Loucy (cell line): ENCODE measurements at regions not wholly inside any gene's neighbourhood (a gene's known extent, or its start where the extent isn't known, plus 50 kb on each side); places are given as distances from the start of the nearest gene placed in this dataset.

Source experiments
- EZH2phosphoT487 ChIP-seq: fragments of 200-600 bp; IDR thresholded peaks from 2 replicates; pipeline ENCODE4 v1.6.1; 2018; ENCODE audit warnings: antibody characterized with exemption, mild to moderate bottlenecking, moderate library complexity, borderline replicate concordance
- TF ChIP-seq, protein P1 (sequence below): fragments of 200-600 bp; sonication (generic); conservative IDR thresholded peaks from 2 replicates; pipeline ENCODE4 v1.5.1; 2014; ENCODE audit warnings: mild to moderate bottlenecking, antibody characterized with exemption, low read length

DNA sequence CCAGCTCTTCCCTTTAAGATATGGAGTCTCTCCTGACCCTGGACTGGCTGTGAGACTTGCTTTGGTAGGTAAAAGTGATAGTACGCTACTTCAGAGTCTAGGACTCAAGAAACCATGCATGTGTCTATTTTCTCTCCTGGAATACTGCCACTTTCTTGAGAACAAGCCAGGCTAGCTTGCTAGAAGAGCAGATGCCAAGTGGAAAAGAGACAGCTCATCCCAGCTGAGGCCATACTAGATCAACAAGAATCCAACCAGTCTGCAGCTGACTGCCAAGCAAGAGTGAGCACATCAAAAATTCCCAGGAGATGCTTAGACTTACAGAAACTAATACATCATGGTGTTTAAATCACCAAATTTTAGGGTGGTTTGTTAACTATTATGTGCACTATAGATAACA is 208.3 kb upstream of the RBMS3 start:
- TF ChIP-seq, protein P1, sequence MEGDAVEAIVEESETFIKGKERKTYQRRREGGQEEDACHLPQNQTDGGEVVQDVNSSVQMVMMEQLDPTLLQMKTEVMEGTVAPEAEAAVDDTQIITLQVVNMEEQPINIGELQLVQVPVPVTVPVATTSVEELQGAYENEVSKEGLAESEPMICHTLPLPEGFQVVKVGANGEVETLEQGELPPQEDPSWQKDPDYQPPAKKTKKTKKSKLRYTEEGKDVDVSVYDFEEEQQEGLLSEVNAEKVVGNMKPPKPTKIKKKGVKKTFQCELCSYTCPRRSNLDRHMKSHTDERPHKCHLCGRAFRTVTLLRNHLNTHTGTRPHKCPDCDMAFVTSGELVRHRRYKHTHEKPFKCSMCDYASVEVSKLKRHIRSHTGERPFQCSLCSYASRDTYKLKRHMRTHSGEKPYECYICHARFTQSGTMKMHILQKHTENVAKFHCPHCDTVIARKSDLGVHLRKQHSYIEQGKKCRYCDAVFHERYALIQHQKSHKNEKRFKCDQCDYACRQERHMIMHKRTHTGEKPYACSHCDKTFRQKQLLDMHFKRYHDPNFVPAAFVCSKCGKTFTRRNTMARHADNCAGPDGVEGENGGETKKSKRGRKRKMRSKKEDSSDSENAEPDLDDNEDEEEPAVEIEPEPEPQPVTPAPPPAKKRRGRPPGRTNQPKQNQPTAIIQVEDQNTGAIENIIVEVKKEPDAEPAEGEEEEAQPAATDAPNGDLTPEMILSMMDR: no peak
- no peak for TF ChIP-seq EZH2phosphoT487
